Ishikawa (cell line): ENCODE measurements at regions not wholly inside any gene's neighbourhood (a gene's known extent, or its start where the extent isn't known, plus 50 kb on each side); places are given as distances from the start of the nearest gene placed in this dataset.

Experiments
- CEBPB ChIP-seq: IDR thresholded peaks from 2 replicates; pipeline ENCODE4 v1.6.1; 2012
- CREB1 ChIP-seq: IDR thresholded peaks from 2 replicates; pipeline ENCODE4 v1.6.1; 2012; ENCODE audit warnings: low read depth
- EGR1 ChIP-seq: IDR thresholded peaks from 2 replicates; pipeline ENCODE4 v1.6.1; 2012
- EP300 ChIP-seq: IDR thresholded peaks from 2 replicates; pipeline ENCODE4 v1.6.1; 2012; ENCODE audit warnings: borderline replicate concordance
- FOXM1 ChIP-seq: IDR thresholded peaks from 2 replicates; pipeline ENCODE4 v1.6.1; 2012; ENCODE audit warnings: low read depth, borderline replicate concordance
- NFIC ChIP-seq: IDR thresholded peaks from 2 replicates; pipeline ENCODE4 v1.6.1; 2012
- RAD21 ChIP-seq: IDR thresholded peaks from 2 replicates; pipeline ENCODE4 v1.6.1; 2012; ENCODE audit warnings: low read depth
- TAF1 ChIP-seq: IDR thresholded peaks from 2 replicates; pipeline ENCODE4 v1.6.1; 2012; ENCODE audit warnings: low read depth, mild to moderate bottlenecking
- TCF12 ChIP-seq: IDR thresholded peaks from 2 replicates; pipeline ENCODE4 v1.6.1; 2012; ENCODE audit warnings: low read depth
- TEAD4 ChIP-seq: IDR thresholded peaks from 2 replicates; pipeline ENCODE4 v1.6.1; 2012
- USF1 ChIP-seq: IDR thresholded peaks from 2 replicates; pipeline ENCODE4 v1.6.1; 2012
- YY1 ChIP-seq: IDR thresholded peaks from 2 replicates; pipeline ENCODE4 v1.6.1; 2012; ENCODE audit warnings: low read depth
- ZBTB7A ChIP-seq: IDR thresholded peaks from 2 replicates; pipeline ENCODE4 v1.6.1; 2012; ENCODE audit warnings: low read depth
- TF ChIP-seq, protein P1 (sequence below): IDR thresholded peaks from 2 replicates; pipeline ENCODE4 v1.6.1; 2012
- TF ChIP-seq, protein P2 (sequence below): IDR thresholded peaks from 2 replicates; pipeline ENCODE4 v1.6.1; 2012; ENCODE audit warnings: low read depth, mild to moderate bottlenecking

GRCh38 chr4:81946996-81947395, 426.8 kb downstream of the HNRNPD start:
- no peak for TF ChIP-seq FOXM1
- no peak for TF ChIP-seq TEAD4
- TF ChIP-seq YY1 = no peak
- TF ChIP-seq NFIC = no peak
- no peak for TF ChIP-seq TAF1
- no peak for TF ChIP-seq ZBTB7A
- TF ChIP-seq CEBPB = no peak
- TF ChIP-seq USF1 = no peak
- TF ChIP-seq, protein P1, sequence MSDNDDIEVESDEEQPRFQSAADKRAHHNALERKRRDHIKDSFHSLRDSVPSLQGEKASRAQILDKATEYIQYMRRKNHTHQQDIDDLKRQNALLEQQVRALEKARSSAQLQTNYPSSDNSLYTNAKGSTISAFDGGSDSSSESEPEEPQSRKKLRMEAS = no peak
- no peak for TF ChIP-seq EP300
- TF ChIP-seq, protein P2, sequence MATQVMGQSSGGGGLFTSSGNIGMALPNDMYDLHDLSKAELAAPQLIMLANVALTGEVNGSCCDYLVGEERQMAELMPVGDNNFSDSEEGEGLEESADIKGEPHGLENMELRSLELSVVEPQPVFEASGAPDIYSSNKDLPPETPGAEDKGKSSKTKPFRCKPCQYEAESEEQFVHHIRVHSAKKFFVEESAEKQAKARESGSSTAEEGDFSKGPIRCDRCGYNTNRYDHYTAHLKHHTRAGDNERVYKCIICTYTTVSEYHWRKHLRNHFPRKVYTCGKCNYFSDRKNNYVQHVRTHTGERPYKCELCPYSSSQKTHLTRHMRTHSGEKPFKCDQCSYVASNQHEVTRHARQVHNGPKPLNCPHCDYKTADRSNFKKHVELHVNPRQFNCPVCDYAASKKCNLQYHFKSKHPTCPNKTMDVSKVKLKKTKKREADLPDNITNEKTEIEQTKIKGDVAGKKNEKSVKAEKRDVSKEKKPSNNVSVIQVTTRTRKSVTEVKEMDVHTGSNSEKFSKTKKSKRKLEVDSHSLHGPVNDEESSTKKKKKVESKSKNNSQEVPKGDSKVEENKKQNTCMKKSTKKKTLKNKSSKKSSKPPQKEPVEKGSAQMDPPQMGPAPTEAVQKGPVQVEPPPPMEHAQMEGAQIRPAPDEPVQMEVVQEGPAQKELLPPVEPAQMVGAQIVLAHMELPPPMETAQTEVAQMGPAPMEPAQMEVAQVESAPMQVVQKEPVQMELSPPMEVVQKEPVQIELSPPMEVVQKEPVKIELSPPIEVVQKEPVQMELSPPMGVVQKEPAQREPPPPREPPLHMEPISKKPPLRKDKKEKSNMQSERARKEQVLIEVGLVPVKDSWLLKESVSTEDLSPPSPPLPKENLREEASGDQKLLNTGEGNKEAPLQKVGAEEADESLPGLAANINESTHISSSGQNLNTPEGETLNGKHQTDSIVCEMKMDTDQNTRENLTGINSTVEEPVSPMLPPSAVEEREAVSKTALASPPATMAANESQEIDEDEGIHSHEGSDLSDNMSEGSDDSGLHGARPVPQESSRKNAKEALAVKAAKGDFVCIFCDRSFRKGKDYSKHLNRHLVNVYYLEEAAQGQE = no peak
- no peak for TF ChIP-seq EGR1
- TF ChIP-seq RAD21 = no peak
- no peak for TF ChIP-seq CREB1
- TF ChIP-seq TCF12 = no peak

DNA sequence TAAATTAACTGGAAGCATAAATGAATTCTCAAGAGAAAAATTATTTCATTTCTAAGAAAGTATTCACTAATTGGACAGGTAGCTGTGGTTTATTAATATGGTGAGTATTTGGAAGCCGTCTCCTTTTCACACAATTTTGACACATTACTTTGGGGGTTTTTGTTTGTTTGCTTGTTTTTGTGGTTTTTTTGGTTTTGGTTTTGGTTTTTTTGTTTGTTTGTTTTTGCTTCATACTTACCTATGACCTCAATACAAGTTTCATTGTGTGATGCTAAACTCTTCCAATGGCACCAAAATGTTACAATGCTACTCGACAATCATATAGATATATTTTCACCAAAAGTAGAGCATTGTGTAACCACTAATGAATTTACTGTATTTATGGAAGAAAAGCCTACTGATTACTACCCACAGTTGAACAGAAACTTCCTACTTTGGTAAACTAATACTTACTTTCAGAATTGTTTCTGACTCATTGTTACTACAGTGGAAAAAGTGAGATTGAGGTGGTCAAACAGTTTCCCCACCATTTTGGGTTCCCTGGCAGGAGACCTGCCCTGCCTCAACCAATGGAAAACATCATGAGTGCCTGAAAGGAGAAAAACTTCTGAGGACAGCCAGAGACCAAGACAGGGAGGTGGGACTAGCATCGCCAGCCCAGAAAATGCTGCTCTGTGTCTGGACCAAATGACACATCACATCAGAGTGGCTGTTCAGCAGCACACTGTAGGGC, 443.1 kb downstream of the HNRNPD start:
- TF ChIP-seq TAF1 = no peak

DNA sequence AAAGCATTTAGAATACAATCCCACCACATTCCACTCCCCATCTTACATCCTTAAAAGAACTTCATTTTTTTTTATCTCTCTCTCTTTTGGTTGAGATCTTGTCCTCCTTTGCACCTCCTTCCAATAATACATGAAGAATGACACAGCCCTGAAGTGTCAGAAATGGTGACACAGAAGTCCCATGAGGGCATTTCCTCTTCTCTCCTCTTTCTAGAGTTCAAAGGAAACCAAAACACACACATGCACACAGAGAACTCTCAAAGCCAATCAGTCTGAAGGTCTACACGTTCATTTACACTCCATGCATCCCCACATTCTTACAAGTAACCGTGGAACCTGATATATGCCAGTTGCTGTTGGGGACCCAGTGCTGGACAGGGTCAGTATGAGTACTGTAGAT, 450.7 kb downstream of the HNRNPD start:
- TF ChIP-seq CEBPB (no peak), TEAD4 (no peak), USF1 (no peak), RAD21 (no peak), TAF1 (no peak), YY1 (no peak), EP300 (no peak), NFIC (no peak), FOXM1 (no peak), CREB1 (no peak), EGR1 (no peak)
- TF ChIP-seq, protein P1 = no peak
- TF ChIP-seq, protein P2 = no peak

DNA sequence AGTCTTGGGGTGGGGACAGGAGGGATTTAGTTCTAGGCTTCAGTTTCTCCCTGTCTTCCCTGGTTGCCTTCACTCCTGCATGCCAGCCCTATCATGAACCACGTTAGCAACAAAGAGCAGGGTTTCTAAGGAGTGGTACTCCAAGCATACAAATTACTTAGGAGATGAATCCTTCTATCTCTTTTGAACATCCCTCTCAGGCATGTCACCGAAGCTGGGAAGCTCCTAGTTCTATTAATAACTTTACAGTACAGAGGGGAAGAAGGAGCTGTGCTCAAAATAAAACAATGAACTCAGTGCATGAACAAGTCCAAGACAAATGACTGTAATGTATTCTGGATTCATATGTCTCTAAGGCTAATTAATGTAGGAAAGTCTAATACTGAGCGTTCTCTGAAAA, 450.6 kb upstream of the RASGEF1B start:
- TF ChIP-seq EGR1 (no peak), USF1 (no peak), ZBTB7A (no peak), RAD21 (no peak), TAF1 (no peak), NFIC (no peak), CEBPB (no peak), FOXM1 (no peak), EP300 (no peak), TEAD4 (no peak), TCF12 (no peak)
- TF ChIP-seq, protein P2 = no peak
- TF ChIP-seq, protein P1 = no peak
